ENCODE measurements at regions not wholly inside any gene's neighbourhood (a gene's known extent, or its start where the extent isn't known, plus 50 kb on each side); places are given as distances from the start of the nearest gene placed in this dataset.
"Not testable (repeated sequence)": the region's sequence is repeated elsewhere in the genome, so short reads cannot be mapped to it uniquely, and the experiment has no call there.

DNA sequence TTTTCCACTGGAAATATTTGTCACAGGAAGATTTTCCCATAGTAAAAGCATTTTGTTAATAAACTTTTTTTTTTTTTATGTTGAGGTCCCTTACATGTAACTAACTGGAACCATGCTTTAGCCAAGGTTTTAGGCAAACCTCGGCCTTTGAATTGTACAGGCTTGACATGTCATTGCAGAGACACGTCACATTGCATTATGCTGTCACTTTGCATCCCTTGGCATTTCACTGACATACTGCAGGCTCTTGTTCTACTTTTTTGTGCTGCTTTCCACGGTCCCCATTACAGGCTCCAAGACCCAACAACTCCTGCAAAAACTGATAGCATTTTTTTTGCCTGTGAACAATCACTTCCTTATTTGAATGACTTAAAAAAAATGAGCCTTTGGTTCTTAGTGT, 724.3 kb downstream of the TTLL7 start:
- TF ChIP-seq, protein P1, sequence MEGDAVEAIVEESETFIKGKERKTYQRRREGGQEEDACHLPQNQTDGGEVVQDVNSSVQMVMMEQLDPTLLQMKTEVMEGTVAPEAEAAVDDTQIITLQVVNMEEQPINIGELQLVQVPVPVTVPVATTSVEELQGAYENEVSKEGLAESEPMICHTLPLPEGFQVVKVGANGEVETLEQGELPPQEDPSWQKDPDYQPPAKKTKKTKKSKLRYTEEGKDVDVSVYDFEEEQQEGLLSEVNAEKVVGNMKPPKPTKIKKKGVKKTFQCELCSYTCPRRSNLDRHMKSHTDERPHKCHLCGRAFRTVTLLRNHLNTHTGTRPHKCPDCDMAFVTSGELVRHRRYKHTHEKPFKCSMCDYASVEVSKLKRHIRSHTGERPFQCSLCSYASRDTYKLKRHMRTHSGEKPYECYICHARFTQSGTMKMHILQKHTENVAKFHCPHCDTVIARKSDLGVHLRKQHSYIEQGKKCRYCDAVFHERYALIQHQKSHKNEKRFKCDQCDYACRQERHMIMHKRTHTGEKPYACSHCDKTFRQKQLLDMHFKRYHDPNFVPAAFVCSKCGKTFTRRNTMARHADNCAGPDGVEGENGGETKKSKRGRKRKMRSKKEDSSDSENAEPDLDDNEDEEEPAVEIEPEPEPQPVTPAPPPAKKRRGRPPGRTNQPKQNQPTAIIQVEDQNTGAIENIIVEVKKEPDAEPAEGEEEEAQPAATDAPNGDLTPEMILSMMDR (conservative IDR thresholded peaks at IDR 0.05; ENCODE audit: low read depth, low read length) = not testable (repeated sequence)
- TF ChIP-seq EZH2 (IDR thresholded peaks at IDR 0.05; ENCODE audit: borderline replicate concordance, low read depth, low read length, poor library complexity, severe bottlenecking) = not testable (repeated sequence)

Data from A673 (cell line).